ENCODE measurements at regions not wholly inside any gene's neighbourhood (a gene's known extent, or its start where the extent isn't known, plus 50 kb on each side); places are given as distances from the start of the nearest gene placed in this dataset.

DNA sequence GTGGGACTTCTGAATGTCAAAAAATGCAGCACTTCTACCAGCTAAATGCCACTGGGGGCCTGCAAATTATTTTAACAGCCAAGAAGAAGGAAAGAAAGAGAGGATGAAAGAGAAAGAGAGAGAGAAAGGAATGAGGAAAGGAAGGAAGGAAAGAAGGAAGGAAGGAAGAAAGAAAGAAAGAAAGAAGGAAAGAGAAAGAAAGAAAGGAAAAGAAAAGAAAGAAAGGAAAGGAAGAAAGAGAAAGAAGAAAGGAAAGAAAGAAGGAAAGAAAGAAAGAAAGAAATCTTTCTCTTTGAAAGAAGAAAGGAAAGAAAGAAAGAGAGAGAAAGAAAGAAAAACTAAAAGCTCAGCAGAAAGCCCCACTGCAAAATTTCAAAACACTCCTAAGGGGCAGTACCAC, 69.2 kb upstream of the SV2C start:
- TF ChIP-seq POLR2AphosphoS5 (IDR thresholded peaks at IDR 0.05) = no peak
- TF ChIP-seq, protein P1, sequence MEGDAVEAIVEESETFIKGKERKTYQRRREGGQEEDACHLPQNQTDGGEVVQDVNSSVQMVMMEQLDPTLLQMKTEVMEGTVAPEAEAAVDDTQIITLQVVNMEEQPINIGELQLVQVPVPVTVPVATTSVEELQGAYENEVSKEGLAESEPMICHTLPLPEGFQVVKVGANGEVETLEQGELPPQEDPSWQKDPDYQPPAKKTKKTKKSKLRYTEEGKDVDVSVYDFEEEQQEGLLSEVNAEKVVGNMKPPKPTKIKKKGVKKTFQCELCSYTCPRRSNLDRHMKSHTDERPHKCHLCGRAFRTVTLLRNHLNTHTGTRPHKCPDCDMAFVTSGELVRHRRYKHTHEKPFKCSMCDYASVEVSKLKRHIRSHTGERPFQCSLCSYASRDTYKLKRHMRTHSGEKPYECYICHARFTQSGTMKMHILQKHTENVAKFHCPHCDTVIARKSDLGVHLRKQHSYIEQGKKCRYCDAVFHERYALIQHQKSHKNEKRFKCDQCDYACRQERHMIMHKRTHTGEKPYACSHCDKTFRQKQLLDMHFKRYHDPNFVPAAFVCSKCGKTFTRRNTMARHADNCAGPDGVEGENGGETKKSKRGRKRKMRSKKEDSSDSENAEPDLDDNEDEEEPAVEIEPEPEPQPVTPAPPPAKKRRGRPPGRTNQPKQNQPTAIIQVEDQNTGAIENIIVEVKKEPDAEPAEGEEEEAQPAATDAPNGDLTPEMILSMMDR (IDR thresholded peaks at IDR 0.05) = no peak
